Right lobe of liver (tissue), 4 donors: ENCODE measurements at regions not wholly inside any gene's neighbourhood (a gene's known extent, or its start where the extent isn't known, plus 50 kb on each side); places are given as distances from the start of the nearest gene placed in this dataset.

Source experiments
- POLR2A ChIP-seq: fragments of 450-650 bp; IDR thresholded peaks from one replicate; pipeline ENCODE4 v1.6.1; 2017; ENCODE audit warnings: antibody characterized with exemption, mild to moderate bottlenecking
- TF ChIP-seq, protein P1 (sequence below), 4 donors: fragments of 200-600 bp in 3 of 4; fragments of 450-650 bp in 1 of 4; IDR thresholded peaks; one replicate each; pipeline versions ENCODE4 v1.5.1 to v1.8.0; 2016 to 2022; ENCODE audit warnings: antibody characterized with exemption in 4 of 4, mild to moderate bottlenecking in 2 of 4
- donor health status: DM: no; HTN: no; CAD: no.
- donor health status: DM: no; HTN: no; CAD: no.
- donor health status: DM: no; HTN: yes; CAD: no.

DNA sequence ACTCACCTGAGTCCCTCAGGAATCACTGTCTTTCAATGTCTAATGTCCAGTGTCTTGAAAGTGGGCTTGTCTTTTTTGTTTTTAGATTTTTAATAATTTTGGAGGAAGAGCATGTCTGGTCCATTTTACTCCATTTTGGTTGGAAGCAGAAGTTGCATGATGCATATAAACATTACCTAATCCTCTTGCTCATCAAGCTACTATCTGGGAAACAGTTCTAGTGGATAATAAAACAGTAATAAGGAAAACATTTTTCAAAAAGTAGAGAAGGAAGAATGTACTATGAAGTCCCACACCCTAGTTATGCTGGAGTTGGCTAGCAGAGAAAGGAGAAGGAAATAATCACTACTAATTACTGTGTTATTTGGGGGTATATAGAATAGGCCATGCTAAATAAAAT, 263.7 kb downstream of the ETAA1 start:
- TF ChIP-seq, protein P1, sequence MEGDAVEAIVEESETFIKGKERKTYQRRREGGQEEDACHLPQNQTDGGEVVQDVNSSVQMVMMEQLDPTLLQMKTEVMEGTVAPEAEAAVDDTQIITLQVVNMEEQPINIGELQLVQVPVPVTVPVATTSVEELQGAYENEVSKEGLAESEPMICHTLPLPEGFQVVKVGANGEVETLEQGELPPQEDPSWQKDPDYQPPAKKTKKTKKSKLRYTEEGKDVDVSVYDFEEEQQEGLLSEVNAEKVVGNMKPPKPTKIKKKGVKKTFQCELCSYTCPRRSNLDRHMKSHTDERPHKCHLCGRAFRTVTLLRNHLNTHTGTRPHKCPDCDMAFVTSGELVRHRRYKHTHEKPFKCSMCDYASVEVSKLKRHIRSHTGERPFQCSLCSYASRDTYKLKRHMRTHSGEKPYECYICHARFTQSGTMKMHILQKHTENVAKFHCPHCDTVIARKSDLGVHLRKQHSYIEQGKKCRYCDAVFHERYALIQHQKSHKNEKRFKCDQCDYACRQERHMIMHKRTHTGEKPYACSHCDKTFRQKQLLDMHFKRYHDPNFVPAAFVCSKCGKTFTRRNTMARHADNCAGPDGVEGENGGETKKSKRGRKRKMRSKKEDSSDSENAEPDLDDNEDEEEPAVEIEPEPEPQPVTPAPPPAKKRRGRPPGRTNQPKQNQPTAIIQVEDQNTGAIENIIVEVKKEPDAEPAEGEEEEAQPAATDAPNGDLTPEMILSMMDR (IDR thresholded peaks at IDR 0.05): no peak
- no peak for TF ChIP-seq POLR2A
